ENCODE measurements at regions not wholly inside any gene's neighbourhood (a gene's known extent, or its start where the extent isn't known, plus 50 kb on each side); places are given as distances from the start of the nearest gene placed in this dataset.

DNA sequence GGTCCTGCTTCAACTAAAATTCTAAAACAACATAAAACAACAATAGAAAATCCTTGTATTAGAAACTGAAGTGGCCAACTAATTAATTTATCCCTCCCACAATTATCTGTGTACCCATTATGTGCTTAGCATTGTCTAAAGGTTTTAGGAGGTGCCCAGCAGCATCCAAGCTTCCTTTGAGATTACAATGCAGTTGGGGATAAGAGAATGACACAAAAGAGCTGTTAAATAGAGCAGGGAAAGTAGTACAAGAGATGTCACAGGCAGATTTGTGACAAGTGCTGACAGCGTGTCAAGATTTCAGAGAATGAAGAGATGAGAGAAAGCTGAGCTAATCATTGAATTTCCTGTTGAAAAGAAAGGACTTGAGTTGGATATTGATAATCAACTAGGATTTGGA is 204.8 kb downstream of the OTOR start:
- Histone ChIP-seq H3K9me1 (replicated peaks; ENCODE audit: control insufficient read depth, extremely low read depth, insufficient read depth, low read length) (no peaks in the 10 kb centered on the region), H3K9ac (replicated peaks; ENCODE audit: extremely low read depth, insufficient read depth, low read length) (no peak overlapping the region), H3K9me3 (replicated peaks; ENCODE audit: control insufficient read depth, insufficient read depth, low read length) (peaks cover 2% of the 10 kb centered on the region), H2AFZ (ENCODE audit: low read depth, low read length) (no peak overlapping the region), H3K79me2 (ENCODE audit: control insufficient read depth, insufficient read depth, low read length) (no peaks in the 10 kb centered on the region), H3K27me3 (ENCODE audit: control insufficient read depth in 2 of 2, insufficient read depth in 2 of 2, low read length in 2 of 2) (no peaks in the 10 kb centered on the region), H3K4me3 (replicated peaks in 1 of 3; ENCODE audit: insufficient read depth in 1 of 3, low read depth in 1 of 3, low read length in 3 of 3) (no peak overlapping the region), H3K4me1 (ENCODE audit: control insufficient read depth, extremely low read depth, insufficient read depth, low read length) (no peaks in the 10 kb centered on the region), H3K4me2 (ENCODE audit: insufficient read depth, low read length) (no peak overlapping the region), H3K27ac (ENCODE audit: insufficient read depth, low read depth, low read length) (no peak overlapping the region), H3K36me3 (ENCODE audit: control insufficient read depth in 2 of 2, extremely low read depth in 1 of 2, insufficient read depth in 2 of 2, low read length in 2 of 2) (no peaks in the 10 kb centered on the region), H4K20me1 (replicated peaks; ENCODE audit: control insufficient read depth, extremely low read depth, insufficient read depth, low read length) (no peaks in the 10 kb centered on the region)
- dilution Hi-C loops (cut with MboI; ENCODE audit: extremely low pct_ligation_motif_present, low sequenced_read_pairs) (no loop called here), intact Hi-C loops (cut with micrococcal nuclease) (no loop called here)
- FAIRE-seq: no peak
- ChIA-PET CTCF (no interaction called here), POLR2A (no interaction called here)
- no TSS peak for BruUV-seq (replicated peaks)
- DNase-seq (ENCODE audit: low read depth, low spot score): no peak
- no peak for TF ChIP-seq POLR2AphosphoS5 (IDR thresholded peaks at IDR 0.05; ENCODE audit: insufficient read depth, low read depth, low read length)
- TF ChIP-seq MYC (IDR thresholded peaks at IDR 0.05; ENCODE audit: low read depth, low read length): no peak
- TF ChIP-seq GATA2 (IDR thresholded peaks at IDR 0.05; ENCODE audit: insufficient read depth, insufficient read length, low read depth, low read length): no peak
- TF ChIP-seq, protein P1, sequence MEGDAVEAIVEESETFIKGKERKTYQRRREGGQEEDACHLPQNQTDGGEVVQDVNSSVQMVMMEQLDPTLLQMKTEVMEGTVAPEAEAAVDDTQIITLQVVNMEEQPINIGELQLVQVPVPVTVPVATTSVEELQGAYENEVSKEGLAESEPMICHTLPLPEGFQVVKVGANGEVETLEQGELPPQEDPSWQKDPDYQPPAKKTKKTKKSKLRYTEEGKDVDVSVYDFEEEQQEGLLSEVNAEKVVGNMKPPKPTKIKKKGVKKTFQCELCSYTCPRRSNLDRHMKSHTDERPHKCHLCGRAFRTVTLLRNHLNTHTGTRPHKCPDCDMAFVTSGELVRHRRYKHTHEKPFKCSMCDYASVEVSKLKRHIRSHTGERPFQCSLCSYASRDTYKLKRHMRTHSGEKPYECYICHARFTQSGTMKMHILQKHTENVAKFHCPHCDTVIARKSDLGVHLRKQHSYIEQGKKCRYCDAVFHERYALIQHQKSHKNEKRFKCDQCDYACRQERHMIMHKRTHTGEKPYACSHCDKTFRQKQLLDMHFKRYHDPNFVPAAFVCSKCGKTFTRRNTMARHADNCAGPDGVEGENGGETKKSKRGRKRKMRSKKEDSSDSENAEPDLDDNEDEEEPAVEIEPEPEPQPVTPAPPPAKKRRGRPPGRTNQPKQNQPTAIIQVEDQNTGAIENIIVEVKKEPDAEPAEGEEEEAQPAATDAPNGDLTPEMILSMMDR (IDR thresholded peaks at IDR 0.05; ENCODE audit: extremely low read depth in 1 of 2, insufficient read depth in 1 of 2, low read depth in 1 of 2, low read length in 2 of 2): no peak
- TF ChIP-seq EZH2 (IDR thresholded peaks at IDR 0.05; ENCODE audit: borderline replicate concordance, low read depth, low read length, severe bottlenecking): no peak
- no peak for TF ChIP-seq JUN (IDR thresholded peaks at IDR 0.05; ENCODE audit: borderline replicate concordance, insufficient read depth, insufficient read length, low read depth)

DNA sequence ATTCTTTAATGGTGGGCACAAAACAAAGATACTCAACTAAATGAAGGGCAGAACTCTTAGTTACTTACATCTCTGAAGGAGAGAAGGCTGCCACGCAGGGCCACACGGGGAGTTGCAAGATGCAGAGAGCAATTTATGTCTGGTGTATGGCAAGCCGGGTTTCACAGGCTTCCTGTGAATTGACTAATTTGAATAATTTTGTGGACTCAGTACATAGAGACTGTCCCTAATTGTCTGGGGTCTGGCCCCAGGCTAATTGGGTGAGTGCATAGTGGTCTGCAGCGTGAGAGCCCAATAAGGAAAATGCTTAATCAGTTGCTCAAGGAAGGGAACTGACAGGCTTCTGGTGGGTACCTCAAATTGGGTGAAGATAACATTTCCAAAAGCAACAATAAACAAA is 205.7 kb downstream of the OTOR start:
- H3K9ac ChIP-seq (replicated peaks; ENCODE audit: extremely low read depth, insufficient read depth, low read length): no peak overlapping the region
- H3K27ac ChIP-seq (ENCODE audit: insufficient read depth, low read depth, low read length): no peak overlapping the region
- no peaks in the 10 kb centered on the region for H3K9me3 ChIP-seq (replicated peaks; ENCODE audit: control insufficient read depth, insufficient read depth, low read length)
- no peaks in the 10 kb centered on the region for H3K27me3 ChIP-seq (ENCODE audit: control insufficient read depth in 2 of 2, insufficient read depth in 2 of 2, low read length in 2 of 2)
- TF ChIP-seq POLR2A (IDR thresholded peaks at IDR 0.05; ENCODE audit: low read depth, low read length) (no peak), FOS (IDR thresholded peaks at IDR 0.05; ENCODE audit: borderline replicate concordance, insufficient read depth, low read length) (no peak), POLR2AphosphoS5 (IDR thresholded peaks at IDR 0.05; ENCODE audit: insufficient read depth, low read depth, low read length) (no peak), JUN (IDR thresholded peaks at IDR 0.05; ENCODE audit: borderline replicate concordance, insufficient read depth, insufficient read length, low read depth) (no peak), MYC (IDR thresholded peaks at IDR 0.05; ENCODE audit: low read depth, low read length) (no peak), GATA2 (IDR thresholded peaks at IDR 0.05; ENCODE audit: insufficient read depth, insufficient read length, low read depth, low read length) (no peak), EZH2 (IDR thresholded peaks at IDR 0.05; ENCODE audit: borderline replicate concordance, low read depth, low read length, severe bottlenecking) (no peak)
- TF ChIP-seq, protein P2, sequence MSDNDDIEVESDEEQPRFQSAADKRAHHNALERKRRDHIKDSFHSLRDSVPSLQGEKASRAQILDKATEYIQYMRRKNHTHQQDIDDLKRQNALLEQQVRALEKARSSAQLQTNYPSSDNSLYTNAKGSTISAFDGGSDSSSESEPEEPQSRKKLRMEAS (IDR thresholded peaks at IDR 0.05; ENCODE audit: insufficient read depth, insufficient read length): no peak
- TF ChIP-seq, protein P1 (IDR thresholded peaks at IDR 0.05; ENCODE audit: extremely low read depth in 1 of 2, insufficient read depth in 1 of 2, low read depth in 1 of 2, low read length in 2 of 2): no peak
- ChIA-PET CTCF (no interaction called here), POLR2A (no interaction called here)
- DNase-seq (ENCODE audit: low read depth, low spot score) (no peak), FAIRE-seq (no peak)
- no peak overlapping the region for H2AFZ ChIP-seq (ENCODE audit: low read depth, low read length)
- H3K4me3 ChIP-seq (replicated peaks in 1 of 3; ENCODE audit: insufficient read depth in 1 of 3, low read depth in 1 of 3, low read length in 3 of 3): no peak overlapping the region
- intact Hi-C loops (cut with micrococcal nuclease) (no loop called here), dilution Hi-C loops (cut with MboI; ENCODE audit: extremely low pct_ligation_motif_present, low sequenced_read_pairs) (no loop called here)
- H3K36me3 ChIP-seq (ENCODE audit: control insufficient read depth in 2 of 2, extremely low read depth in 1 of 2, insufficient read depth in 2 of 2, low read length in 2 of 2): no peaks in the 10 kb centered on the region
- H3K9me1 ChIP-seq (replicated peaks; ENCODE audit: control insufficient read depth, extremely low read depth, insufficient read depth, low read length): no peaks in the 10 kb centered on the region
- no peak overlapping the region for H3K4me2 ChIP-seq (ENCODE audit: insufficient read depth, low read length)
- H3K79me2 ChIP-seq (ENCODE audit: control insufficient read depth, insufficient read depth, low read length): no peaks in the 10 kb centered on the region
- no peaks in the 10 kb centered on the region for H3K4me1 ChIP-seq (ENCODE audit: control insufficient read depth, extremely low read depth, insufficient read depth, low read length)
- no TSS peak for BruUV-seq (replicated peaks)
- no peaks in the 10 kb centered on the region for H4K20me1 ChIP-seq (replicated peaks; ENCODE audit: control insufficient read depth, extremely low read depth, insufficient read depth, low read length)
